GM12865 (cell line): ENCODE measurements at regions not wholly inside any gene's neighbourhood (a gene's known extent, or its start where the extent isn't known, plus 50 kb on each side); places are given as distances from the start of the nearest gene placed in this dataset.

Source experiments
- DNase-seq: peaks from one replicate; pipeline ENCODE4 v3.0.0; 2010; ENCODE audit warnings: low read depth
- H3K4me3 ChIP-seq: 2 replicates; pipeline ENCODE4 v1.5.1; 2011; ENCODE audit warnings: mild to moderate bottlenecking, low read depth, low read length, control low read depth
- TF ChIP-seq, protein P1 (sequence below): IDR thresholded peaks from 2 replicates; pipeline ENCODE4 v1.5.1; 2011; ENCODE audit warnings: low read length, control low read depth, low read depth, inconsistent platforms; ENCODE audit not compliant: insufficient read depth; ENCODE audit errors: missing control alignments

DNA sequence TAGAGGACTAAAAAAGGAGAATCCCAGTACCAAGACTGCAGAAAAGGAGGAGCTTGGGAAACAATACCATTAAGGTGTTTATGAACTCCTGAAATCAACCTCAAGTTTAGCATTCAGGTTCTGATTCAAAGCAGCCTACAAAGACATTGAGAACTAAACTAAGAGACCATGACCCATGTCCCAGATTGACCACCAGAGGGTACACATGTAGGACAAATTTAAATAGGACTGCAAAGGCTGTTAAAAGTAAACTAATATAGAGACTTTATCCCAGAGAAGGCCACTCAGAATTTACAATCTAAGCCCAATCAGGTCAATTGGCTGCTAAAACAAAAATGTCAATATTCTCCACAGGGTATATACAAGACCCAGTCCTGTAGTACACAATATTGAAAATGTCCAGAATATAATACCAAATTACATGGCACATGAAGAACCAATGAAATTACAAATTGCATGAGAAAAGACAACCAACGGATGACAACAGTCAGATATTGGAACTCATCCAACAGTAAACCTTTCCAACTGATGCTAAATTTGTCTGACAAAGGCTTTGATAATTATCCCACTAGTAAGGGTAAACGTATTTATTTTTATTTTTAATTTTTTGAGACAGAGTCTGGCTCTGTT is 682.4 kb downstream of the UQCRFS1 start:
- H3K4me3 ChIP-seq, result no peak overlapping the region
- no peak for DNase-seq
- TF ChIP-seq, protein P1, sequence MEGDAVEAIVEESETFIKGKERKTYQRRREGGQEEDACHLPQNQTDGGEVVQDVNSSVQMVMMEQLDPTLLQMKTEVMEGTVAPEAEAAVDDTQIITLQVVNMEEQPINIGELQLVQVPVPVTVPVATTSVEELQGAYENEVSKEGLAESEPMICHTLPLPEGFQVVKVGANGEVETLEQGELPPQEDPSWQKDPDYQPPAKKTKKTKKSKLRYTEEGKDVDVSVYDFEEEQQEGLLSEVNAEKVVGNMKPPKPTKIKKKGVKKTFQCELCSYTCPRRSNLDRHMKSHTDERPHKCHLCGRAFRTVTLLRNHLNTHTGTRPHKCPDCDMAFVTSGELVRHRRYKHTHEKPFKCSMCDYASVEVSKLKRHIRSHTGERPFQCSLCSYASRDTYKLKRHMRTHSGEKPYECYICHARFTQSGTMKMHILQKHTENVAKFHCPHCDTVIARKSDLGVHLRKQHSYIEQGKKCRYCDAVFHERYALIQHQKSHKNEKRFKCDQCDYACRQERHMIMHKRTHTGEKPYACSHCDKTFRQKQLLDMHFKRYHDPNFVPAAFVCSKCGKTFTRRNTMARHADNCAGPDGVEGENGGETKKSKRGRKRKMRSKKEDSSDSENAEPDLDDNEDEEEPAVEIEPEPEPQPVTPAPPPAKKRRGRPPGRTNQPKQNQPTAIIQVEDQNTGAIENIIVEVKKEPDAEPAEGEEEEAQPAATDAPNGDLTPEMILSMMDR, result no peak

- DNase-seq, result no peak
- H3K4me3 ChIP-seq, result no peak overlapping the region
- TF ChIP-seq, protein P1, result no peak
Observed at GRCh38 chr19:28526038-28526437, 686.9 kb downstream of the UQCRFS1 start.

DNA sequence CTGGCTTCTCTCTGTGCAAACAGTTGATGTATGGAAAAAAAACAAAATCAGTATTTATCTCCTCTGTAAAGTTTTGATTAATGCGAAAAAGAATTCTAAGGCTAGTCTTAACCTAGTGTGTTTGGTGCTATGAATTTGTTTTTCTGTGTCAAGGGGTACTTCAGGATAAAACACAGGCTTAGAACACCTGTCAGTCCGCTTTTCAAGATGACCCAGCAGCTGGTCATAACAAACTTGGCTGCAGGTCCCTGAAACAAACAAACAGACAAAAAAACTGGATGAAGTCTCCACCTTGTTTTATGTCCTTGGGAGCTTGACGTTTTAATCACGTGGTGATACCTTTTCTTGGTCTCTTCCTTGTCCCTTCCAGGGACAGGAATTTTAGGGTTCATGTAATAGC is 689.3 kb downstream of the UQCRFS1 start:
- no peak for DNase-seq
- TF ChIP-seq, protein P1, result no peak
- H3K4me3 ChIP-seq, result no peak overlapping the region

GRCh38 chr19:28522545-28522922 is 690.4 kb downstream of the UQCRFS1 start:
- no peak for DNase-seq
- TF ChIP-seq, protein P1, result no peak
- H3K4me3 ChIP-seq, result no peak overlapping the region

DNA sequence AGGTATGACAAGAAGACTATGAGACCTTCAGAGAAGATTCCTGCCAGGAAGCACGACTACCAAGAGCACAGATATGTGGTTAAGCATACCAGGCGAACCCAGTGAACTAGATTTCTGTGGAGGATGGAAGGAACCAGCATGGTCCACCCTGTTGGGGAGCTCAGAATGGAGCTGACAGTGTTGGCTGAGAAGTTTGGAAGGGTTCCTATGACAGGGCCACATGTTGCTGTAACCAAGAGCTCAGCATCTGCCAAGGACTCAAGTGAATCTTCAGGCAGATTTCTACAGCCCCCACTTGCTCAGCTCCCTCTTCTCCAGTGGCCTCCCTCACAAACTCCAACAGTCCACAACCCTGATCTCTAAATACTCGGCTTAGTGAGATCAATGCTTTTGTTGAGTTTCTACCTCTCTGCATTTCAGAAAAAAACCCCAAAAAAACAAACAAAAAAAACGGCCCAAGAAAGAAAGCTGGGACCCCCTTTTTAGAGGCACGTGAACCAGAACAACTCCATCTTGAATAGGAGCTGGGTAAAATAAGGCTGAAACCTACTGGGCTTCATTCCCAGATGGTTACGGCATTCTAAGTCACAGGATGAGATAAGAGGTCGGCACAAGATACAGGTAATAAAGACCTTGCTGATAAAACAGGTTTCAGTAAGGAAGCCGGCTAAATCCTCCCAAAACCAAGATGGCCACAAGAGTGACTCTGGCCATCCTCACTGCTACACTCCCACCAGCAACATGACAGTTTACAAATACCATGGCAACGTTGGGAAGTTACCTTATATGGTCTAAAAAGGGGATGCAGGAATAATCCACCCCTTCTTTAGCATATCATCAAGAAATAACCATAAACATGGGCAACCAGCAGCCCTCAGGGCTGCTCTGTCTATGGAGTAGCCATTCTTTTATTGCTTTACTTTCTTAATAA is 691.1 kb downstream of the UQCRFS1 start:
- TF ChIP-seq, protein P1, result no peak
- no peak for DNase-seq
- H3K4me3 ChIP-seq, result no peak overlapping the region

- DNase-seq, result no peak
- TF ChIP-seq, protein P1, result no peak
- no peak overlapping the region for H3K4me3 ChIP-seq
Observed at GRCh38 chr19:28520998-28521568, 691.9 kb downstream of the UQCRFS1 start.
